Suppressor macrophage treated with lipopolysaccharide for 1 hour (primary cell): ENCODE measurements at regions not wholly inside any gene's neighbourhood (a gene's known extent, or its start where the extent isn't known, plus 50 kb on each side); places are given as distances from the start of the nearest gene placed in this dataset.
"Not testable (repeated sequence)": the region's sequence is repeated elsewhere in the genome, so short reads cannot be mapped to it uniquely, and the experiment has no call there.

Source experiments
- DNase-seq, 3 donors: peaks; one replicate each; pipeline ENCODE4 v3.0.0-alpha.2; 2020 to 2022

- not testable (repeated sequence) for DNase-seq
Observed at GRCh38 chr17:65301882-65302281, 164.7 kb downstream of the RGS9 start.

- no peak for DNase-seq
Observed at GRCh38 chr17:65301184-65301583, 164.0 kb downstream of the RGS9 start.

GRCh38 chr17:65297916-65298315 is 160.7 kb downstream of the RGS9 start:
- DNase-seq: no peak

- DNase-seq: no peak
Observed at GRCh38 chr17:65297384-65297783, 160.2 kb downstream of the RGS9 start.

GRCh38 chr17:65294181-65294719 is 157.1 kb downstream of the RGS9 start:
- peak; percentile 44 to 48 (median 46) for DNase-seq

GRCh38 chr17:65293584-65294180 is 156.5 kb downstream of the RGS9 start:
- no peak for DNase-seq

GRCh38 chr17:65292430-65292829 is 155.3 kb downstream of the RGS9 start:
- DNase-seq: peak in 2 of 3 donors; percentile 24 to 32

GRCh38 chr17:65291301-65291700 is 154.1 kb downstream of the RGS9 start:
- not testable (repeated sequence) for DNase-seq

GRCh38 chr17:65290616-65291015 is 153.4 kb downstream of the RGS9 start:
- no peak for DNase-seq

- no peak for DNase-seq
Observed at GRCh38 chr17:65290056-65290455, 152.9 kb downstream of the RGS9 start.

GRCh38 chr17:65287040-65287439 is 149.9 kb downstream of the RGS9 start:
- DNase-seq: no peak

- DNase-seq: no peak
Observed at GRCh38 chr17:65283704-65284103, 146.5 kb downstream of the RGS9 start.

- no peak for DNase-seq
Observed at GRCh38 chr17:65279456-65279855, 142.3 kb downstream of the RGS9 start.

GRCh38 chr17:65278820-65279184 is 141.6 kb downstream of the RGS9 start:
- DNase-seq: no peak

GRCh38 chr17:65278050-65278819 is 141.1 kb downstream of the RGS9 start:
- peak in 2 of 3 donors; percentile 24 to 32 for DNase-seq

- DNase-seq: no peak
Observed at GRCh38 chr17:65277576-65277975, 140.4 kb downstream of the RGS9 start.
